BLaER1 (cell line): ENCODE measurements at regions not wholly inside any gene's neighbourhood (a gene's known extent, or its start where the extent isn't known, plus 50 kb on each side); places are given as distances from the start of the nearest gene placed in this dataset.
"Not testable (repeated sequence)": the region's sequence is repeated elsewhere in the genome, so short reads cannot be mapped to it uniquely, and the experiment has no call there.

Experiments used
- H3K27ac ChIP-seq: shearing (Covaris generic); formaldehyde crosslinking; 2 replicates; pipeline ENCODE4 v1.8.1; 2022
- H3K27me3 ChIP-seq: shearing (Covaris generic); formaldehyde crosslinking; 2 replicates; pipeline ENCODE4 v1.8.1; 2022
- H3K36me3 ChIP-seq: shearing (Covaris generic); formaldehyde crosslinking; 2 replicates; pipeline ENCODE4 v1.8.1; 2022
- H3K4me1 ChIP-seq: shearing (Covaris generic); formaldehyde crosslinking; 2 replicates; pipeline ENCODE4 v1.8.1; 2022
- H3K4me2 ChIP-seq: shearing (Covaris generic); formaldehyde crosslinking; 2 replicates; pipeline ENCODE4 v1.8.1; 2022
- H3K4me3 ChIP-seq: shearing (Covaris generic); formaldehyde crosslinking; 2 replicates; pipeline ENCODE4 v1.8.1; 2022
- H3K9ac ChIP-seq: shearing (Covaris generic); formaldehyde crosslinking; 2 replicates; pipeline ENCODE4 v1.8.1; 2022
- H3K9me3 ChIP-seq: shearing (Covaris generic); formaldehyde crosslinking; 2 replicates; pipeline ENCODE4 v1.8.1; 2022
- H4K20me1 ChIP-seq: shearing (Covaris generic); formaldehyde crosslinking; 2 replicates; pipeline ENCODE4 v1.8.1; 2022

DNA sequence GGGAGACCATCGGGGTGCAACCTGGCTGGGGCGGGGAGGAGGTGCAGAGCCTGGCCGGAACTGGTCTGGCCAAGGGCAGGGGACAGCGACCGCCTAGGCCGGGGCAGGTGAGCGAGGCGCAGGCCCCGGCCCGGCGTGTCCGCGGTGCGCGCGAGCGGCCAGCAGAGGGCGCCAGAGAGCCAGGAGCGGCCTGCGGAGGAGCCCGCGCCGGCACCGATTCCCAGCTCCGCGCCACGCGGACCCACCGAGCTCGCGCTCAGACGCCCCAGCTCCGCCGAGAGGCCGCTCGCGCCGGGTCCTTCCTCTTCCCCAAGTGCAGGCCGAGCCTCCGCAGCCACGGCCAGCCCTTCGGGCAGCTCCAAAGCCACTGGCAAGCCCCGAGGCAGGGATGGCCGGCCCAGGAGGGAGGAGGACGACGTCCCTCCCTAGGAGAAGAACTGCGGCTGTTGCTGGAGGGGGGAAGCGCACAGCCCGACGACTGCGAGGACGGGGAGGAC, 128.9 kb upstream of the HMX1 start:
- Histone ChIP-seq H3K27ac (peak overlapping the region; percentile 70; the same call in 1 of the 2 replicates), H3K4me2 (peak overlapping the region; percentile 91)

DNA sequence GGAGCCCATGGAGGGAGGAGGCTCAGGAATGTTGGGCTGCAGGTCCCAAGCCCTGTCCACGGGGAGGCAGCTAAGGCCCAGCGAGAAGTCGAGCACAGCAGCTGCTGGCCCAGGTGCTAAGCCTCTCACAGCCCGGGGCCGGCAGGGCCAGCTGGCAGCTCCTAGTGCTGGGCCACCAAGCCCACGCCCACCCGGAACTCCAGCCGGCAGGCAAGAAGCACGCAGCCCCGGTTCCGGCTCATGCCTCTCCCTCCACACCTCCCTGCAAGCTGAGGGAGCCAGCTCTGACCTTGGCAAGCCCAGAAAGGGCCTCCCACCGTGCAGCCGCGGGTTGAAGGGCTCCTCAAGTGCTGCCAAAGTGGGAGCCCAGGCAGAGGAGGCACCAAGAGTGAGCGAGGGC, 121.3 kb upstream of the HMX1 start:
- not testable (repeated sequence) for H3K27ac ChIP-seq, H3K36me3 ChIP-seq, H3K9me3 ChIP-seq, H3K9ac ChIP-seq, H3K4me3 ChIP-seq, H3K4me2 ChIP-seq, H3K27me3 ChIP-seq, H3K4me1 ChIP-seq, H4K20me1 ChIP-seq

More for the DNA sequence above, 128.9 kb upstream of the HMX1 start:
- not testable (repeated sequence) for H3K36me3 ChIP-seq, H3K4me1 ChIP-seq, H3K27me3 ChIP-seq, H3K9me3 ChIP-seq, H4K20me1 ChIP-seq
- H3K4me3 ChIP-seq, result peak overlapping the region; percentile 65
- H3K9ac ChIP-seq, result peak overlapping the region; percentile 75; the same call in 1 of the 2 replicates

DNA sequence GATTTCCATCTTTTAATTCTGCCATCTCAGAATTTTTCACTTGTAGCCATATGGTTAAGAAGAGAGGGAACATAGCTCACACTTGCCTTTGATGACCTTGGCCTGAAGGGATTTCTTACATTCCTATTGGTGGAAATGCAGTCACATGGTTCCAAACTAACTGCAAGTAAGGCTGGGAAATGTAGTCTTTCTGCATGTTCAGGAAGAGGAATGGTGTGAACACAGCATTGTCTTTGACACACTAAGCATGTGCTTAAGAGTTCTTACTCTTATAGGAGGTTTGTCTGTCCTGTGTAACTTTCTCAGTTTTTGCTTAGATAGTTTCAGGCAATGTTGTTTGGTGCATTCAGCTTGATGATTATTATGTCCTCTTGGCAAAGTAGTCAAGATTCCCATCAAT, 119.8 kb upstream of the HMX1 start:
- H4K20me1 ChIP-seq, H3K36me3 ChIP-seq, H3K27me3 ChIP-seq, H3K9ac ChIP-seq, H3K4me1 ChIP-seq, H3K9me3 ChIP-seq, H3K4me2 ChIP-seq, H3K4me3 ChIP-seq, H3K27ac ChIP-seq: not testable (repeated sequence)

DNA sequence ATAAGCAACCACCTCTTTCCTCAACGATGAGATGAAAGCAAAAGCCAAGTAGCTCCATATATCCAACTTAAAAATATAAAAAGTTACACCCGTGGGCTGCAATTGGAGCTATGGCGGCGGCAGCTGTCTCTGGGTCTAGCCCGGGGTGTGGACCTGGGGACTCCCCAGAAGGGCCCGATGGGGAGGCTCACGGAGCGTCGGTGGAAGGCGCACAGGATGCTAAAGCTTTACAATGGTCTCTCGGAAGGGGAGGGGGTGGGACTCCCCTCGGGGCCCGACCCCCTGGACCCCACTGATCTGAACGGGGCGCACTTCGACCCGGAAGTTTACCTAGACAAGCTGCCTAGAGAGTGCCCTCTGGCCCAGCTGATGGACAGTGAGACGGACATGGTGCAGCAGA, 118.7 kb upstream of the HMX1 start:
- H3K4me1 ChIP-seq, H4K20me1 ChIP-seq, H3K9me3 ChIP-seq, H3K4me3 ChIP-seq, H3K9ac ChIP-seq, H3K27ac ChIP-seq, H3K27me3 ChIP-seq, H3K36me3 ChIP-seq, H3K4me2 ChIP-seq: not testable (repeated sequence)

DNA sequence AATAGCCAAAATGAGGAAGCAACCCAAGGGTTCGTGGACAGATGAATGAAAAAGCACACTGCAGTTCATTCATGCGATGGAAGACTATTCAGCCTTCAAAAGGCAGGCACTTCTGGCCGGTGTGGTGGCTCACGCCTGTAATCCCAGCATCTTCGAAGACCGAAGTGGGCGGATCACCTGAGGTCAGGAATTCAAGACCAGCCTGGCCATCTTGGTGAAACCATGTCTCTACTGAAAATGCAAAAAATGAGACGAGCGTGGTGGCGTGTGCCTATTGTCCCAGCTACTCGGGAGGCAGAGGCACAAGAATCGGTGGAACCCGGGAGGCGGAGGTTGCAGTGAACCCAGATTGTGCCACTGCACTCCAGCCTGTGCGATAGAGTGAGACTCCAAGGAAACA, 114.1 kb upstream of the HMX1 start:
- H3K9me3 ChIP-seq, H3K36me3 ChIP-seq, H4K20me1 ChIP-seq, H3K4me3 ChIP-seq, H3K27ac ChIP-seq, H3K27me3 ChIP-seq, H3K9ac ChIP-seq, H3K4me1 ChIP-seq, H3K4me2 ChIP-seq: not testable (repeated sequence)

DNA sequence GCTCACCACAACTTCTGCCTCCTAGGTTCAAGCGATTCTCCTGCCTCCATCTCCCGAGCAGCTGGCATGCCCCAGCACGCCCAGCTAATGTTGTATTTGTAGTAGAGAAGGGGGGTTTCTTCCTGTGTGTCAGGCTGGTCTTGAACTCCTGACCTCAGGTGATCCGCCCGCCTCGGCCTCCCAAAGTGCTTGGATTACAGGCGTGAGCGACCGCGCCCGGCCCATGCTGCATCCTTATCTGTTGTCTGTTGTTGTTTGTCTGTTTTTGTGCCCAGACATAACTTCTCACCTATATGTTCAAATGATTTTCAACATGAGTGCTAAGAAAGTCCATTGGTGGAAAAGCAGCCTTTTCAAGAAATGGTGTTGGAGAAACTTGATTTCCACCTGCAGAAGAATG, 113.0 kb upstream of the HMX1 start:
- not testable (repeated sequence) for H3K36me3 ChIP-seq, H3K27me3 ChIP-seq, H3K27ac ChIP-seq, H3K4me1 ChIP-seq, H3K4me2 ChIP-seq, H3K9me3 ChIP-seq, H3K9ac ChIP-seq, H3K4me3 ChIP-seq, H4K20me1 ChIP-seq

DNA sequence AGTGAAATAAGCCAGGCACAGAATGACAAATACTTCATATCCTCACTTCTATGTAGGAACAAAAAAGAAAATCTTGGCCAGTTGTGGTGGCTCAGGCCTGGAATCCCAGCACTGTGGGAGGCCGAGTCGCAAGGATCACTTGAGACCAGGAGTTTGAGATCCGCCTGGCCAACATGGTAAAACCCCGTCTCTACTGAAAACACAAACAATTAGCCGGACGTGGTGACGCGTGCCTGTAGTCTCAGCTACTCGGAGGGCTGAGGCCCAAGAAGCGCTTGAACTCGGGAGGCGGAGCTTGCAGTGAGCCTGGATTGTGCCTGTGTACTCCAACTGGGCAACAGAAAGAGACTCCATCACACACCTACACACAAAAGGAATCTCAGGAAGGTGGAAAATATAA, 112.3 kb upstream of the HMX1 start:
- not testable (repeated sequence) for H3K36me3 ChIP-seq, H3K4me2 ChIP-seq, H3K27me3 ChIP-seq, H3K4me1 ChIP-seq, H3K27ac ChIP-seq, H4K20me1 ChIP-seq, H3K9ac ChIP-seq, H3K4me3 ChIP-seq, H3K9me3 ChIP-seq

DNA sequence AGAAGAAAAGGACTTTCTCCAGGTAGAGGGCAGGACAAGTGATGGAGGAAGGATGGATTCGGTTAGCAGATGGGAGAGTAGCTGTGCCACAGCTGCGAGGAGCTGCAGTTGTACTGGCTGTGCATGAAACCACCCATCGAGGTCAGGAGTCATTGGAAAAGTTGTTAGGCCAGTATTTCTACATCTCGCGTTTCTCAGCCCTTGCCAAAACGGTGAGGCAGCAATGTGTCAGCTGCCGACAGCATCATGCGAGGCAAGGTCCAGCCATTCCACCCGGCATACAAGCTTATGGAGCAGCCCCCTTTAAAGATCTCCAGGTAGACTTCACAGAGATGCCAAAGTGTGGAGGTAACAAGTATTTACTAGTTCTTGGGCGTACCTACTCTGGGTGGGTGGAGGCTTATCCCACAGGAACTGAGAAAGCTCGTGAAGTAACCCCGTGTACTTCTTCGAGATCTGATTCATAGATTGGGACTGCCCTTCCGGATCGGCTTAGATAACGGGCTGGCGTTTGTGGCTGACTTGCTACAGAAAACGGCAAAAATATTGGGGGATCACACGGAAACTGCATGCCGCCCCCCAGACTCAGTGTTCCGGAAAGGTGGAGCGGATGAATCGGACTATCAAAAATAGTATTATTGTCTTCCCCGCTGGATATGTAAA, 105.0 kb upstream of the HMX1 start:
- not testable (repeated sequence) for H4K20me1 ChIP-seq, H3K9ac ChIP-seq, H3K27ac ChIP-seq, H3K4me2 ChIP-seq, H3K4me1 ChIP-seq, H3K9me3 ChIP-seq, H3K4me3 ChIP-seq, H3K36me3 ChIP-seq, H3K27me3 ChIP-seq

DNA sequence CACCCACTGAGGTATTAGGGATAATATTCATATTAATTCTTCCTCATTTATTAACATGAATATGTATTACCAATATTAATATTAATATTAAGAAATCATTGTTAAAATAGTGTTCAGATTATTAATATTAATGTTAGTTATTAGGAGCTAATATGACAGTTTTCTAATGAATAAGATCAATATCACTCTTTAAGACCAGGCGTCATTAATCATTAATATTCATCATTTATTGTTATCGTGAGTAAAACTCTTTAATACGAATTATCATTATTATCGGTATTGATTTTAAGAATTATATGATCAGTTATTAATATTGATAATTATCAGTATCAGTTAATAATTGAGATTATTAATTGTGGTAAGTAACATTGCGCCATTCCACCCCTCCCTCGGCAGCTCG, 101.0 kb upstream of the HMX1 start:
- not testable (repeated sequence) for H3K27ac ChIP-seq, H3K4me3 ChIP-seq, H3K9ac ChIP-seq, H3K4me2 ChIP-seq, H4K20me1 ChIP-seq, H3K27me3 ChIP-seq, H3K36me3 ChIP-seq, H3K4me1 ChIP-seq, H3K9me3 ChIP-seq

DNA sequence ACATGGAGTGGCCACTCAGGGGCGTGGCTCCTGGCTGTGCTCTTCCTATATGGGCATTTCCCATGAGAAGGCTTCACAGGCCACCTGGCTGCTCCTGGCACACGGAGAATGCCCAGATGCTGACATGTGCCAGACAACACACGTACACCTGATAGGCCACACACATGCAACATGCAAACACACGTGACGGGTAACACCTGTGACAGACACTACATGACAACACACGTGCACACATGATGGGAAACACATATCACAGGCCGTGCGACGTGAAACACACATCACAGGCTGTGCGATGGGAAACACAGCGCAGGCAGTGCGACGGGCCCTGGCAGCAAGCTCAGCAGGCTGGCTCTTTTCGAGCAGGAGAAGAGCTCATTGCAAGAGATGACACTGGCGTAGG, 94.3 kb upstream of the HMX1 start:
- not testable (repeated sequence) for H3K36me3 ChIP-seq, H3K27me3 ChIP-seq, H3K4me3 ChIP-seq, H3K9me3 ChIP-seq, H3K27ac ChIP-seq, H3K9ac ChIP-seq, H3K4me1 ChIP-seq, H3K4me2 ChIP-seq, H4K20me1 ChIP-seq

DNA sequence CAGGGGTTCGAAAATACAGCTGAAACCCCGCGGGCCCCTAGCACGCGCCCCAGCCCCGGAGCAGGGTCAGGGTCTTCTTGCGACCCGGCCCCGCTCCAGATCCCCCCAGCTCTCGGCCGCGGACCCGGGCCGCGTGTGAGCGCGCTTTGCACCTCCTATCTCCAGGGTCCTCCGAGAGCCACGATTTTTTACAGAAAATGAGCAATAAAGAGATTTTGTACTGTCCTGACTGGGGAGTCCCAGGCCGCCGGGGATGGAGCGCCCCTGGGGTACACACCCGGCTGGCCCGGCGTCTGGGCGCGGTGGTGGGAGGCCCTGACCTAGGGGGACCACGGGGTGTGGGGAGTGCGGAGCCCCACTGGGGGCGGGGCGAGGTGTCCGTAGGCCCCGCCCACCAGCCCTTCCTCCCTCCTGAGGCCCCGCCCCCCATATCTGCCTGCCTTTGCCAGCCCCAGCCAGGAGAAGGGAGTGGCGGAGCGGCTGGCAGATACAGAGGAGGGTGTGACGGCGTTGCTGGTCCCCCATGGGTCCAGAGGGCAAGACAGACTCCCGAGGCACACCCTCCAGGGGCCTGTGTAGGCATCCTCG, 92.7 kb upstream of the HMX1 start:
- H3K4me2 ChIP-seq, H3K27me3 ChIP-seq, H3K27ac ChIP-seq, H3K9me3 ChIP-seq, H3K36me3 ChIP-seq, H3K4me1 ChIP-seq, H4K20me1 ChIP-seq, H3K9ac ChIP-seq, H3K4me3 ChIP-seq: not testable (repeated sequence)

DNA sequence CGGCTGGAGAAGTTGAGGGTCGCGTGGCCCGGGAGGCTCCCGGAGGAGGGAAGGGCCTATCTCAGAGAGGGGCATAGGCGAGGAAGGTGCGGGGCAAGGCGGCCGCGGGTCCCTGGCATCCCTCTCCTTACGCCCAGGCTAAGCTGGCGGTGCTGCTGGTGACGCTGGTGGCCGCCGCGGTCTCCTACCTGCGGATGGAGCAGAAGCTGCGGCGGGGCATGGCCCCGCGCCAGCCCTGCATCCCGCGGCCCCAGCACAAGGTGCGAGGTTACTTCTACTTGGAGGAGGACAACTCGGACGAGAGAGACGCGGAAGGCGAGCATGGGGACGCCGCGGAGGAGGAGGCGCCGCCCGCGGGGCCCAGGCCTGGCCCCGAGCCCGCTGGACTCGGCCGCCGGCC, 91.9 kb upstream of the HMX1 start:
- not testable (repeated sequence) for H3K36me3 ChIP-seq, H3K27ac ChIP-seq, H3K4me3 ChIP-seq, H3K4me2 ChIP-seq, H3K9me3 ChIP-seq, H3K9ac ChIP-seq, H4K20me1 ChIP-seq, H3K27me3 ChIP-seq, H3K4me1 ChIP-seq

DNA sequence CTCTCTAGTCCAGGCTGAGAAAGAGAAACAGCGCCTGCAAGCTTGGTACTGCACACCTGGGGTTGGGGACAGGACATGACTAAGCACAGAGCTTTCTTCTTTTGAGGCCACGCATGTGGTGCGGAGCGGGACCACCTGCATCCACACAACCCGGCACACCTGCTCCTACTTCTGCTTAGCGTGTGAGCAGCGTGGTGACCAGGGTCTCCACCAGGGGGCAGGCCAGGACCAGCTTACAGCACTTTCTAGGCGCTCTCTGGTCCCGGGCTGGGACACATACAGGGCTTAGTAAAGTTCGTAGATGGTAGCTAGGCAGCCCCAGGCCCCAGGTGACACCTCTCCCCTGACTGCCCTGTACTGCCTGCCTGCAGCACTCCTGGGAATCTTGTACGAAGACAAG, 89.7 kb upstream of the HMX1 start:
- not testable (repeated sequence) for H3K9me3 ChIP-seq, H3K27ac ChIP-seq, H3K4me1 ChIP-seq, H3K9ac ChIP-seq, H3K27me3 ChIP-seq, H3K4me2 ChIP-seq, H3K36me3 ChIP-seq, H4K20me1 ChIP-seq, H3K4me3 ChIP-seq

DNA sequence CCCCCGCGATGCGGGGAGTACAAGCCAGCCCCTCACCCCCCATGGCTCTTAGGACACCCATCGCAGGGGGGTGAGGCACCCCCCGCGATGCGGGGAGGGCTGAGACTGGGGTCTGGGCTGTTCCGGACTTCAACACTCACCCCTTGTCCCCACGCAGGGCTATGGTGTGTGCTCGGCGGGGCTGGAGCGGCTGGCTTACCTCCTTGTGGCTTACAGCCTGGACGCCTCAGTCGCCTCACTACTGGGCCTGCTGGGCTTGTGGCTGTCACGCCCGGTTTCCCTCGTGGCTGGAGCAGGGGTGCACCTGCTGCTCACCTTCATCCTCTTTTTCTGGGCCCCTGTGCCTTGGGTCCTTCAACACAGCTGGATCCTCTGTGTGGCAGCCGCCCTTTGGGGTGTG, 87.8 kb upstream of the HMX1 start:
- not testable (repeated sequence) for H3K4me1 ChIP-seq, H3K9me3 ChIP-seq, H3K4me3 ChIP-seq, H3K27ac ChIP-seq, H3K9ac ChIP-seq, H4K20me1 ChIP-seq, H3K36me3 ChIP-seq, H3K27me3 ChIP-seq, H3K4me2 ChIP-seq

DNA sequence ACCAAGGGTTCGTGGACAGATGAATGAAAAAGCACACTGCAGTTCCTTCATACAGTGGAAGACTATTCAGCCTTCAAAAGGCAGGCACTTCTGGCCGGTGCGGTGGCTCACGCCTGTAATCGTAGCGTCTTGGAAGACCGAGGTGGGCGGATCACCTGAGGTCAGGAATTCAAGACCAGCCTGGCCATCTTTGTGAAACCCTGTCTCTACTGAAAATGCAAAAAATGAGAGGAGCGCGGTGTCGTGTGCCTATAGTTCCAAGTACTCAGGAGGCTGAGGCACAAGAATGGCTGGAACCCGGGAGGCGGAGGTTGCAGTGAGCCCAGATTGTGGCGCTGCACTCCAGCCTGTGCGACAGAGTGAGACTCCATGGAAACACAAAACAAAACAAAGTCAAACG, 82.4 kb upstream of the HMX1 start:
- H3K4me1 ChIP-seq, H4K20me1 ChIP-seq, H3K4me3 ChIP-seq, H3K9me3 ChIP-seq, H3K4me2 ChIP-seq, H3K27ac ChIP-seq, H3K9ac ChIP-seq, H3K36me3 ChIP-seq, H3K27me3 ChIP-seq: not testable (repeated sequence)
